ENCODE measurements at regions not wholly inside any gene's neighbourhood (a gene's known extent, or its start where the extent isn't known, plus 50 kb on each side); places are given as distances from the start of the nearest gene placed in this dataset.

- no peak for DNase-seq (ENCODE audit: low read depth)
These were observed 50.3 kb upstream of the HMHB1 start for GRCh38 chr5:143761663-143762062.

- DNase-seq (ENCODE audit: low read depth), result no peak
These were observed 51.2 kb upstream of the HMHB1 start for GRCh38 chr5:143760755-143761154.

GRCh38 chr5:143760131-143760505 lies 51.8 kb upstream of the HMHB1 start:
- no peak for DNase-seq (ENCODE audit: low read depth)

GRCh38 chr5:143759396-143760130 lies 52.4 kb upstream of the HMHB1 start:
- no peak for DNase-seq (ENCODE audit: low read depth)

- DNase-seq (ENCODE audit: low read depth), result no peak
These were observed 53.2 kb upstream of the HMHB1 start for GRCh38 chr5:143758750-143759149.

GRCh38 chr5:143758015-143758414 lies 53.9 kb upstream of the HMHB1 start:
- no peak for DNase-seq (ENCODE audit: low read depth)

- DNase-seq (ENCODE audit: low read depth), result no peak
These were observed 54.8 kb upstream of the HMHB1 start for GRCh38 chr5:143757116-143757515.

GRCh38 chr5:143755966-143756365 lies 56.0 kb upstream of the HMHB1 start:
- DNase-seq (ENCODE audit: low read depth), result no peak

- DNase-seq (ENCODE audit: low read depth), result no peak
These were observed 59.7 kb upstream of the HMHB1 start for GRCh38 chr5:143752165-143752850.

- DNase-seq (ENCODE audit: low read depth), result no peak
These were observed 60.6 kb upstream of the HMHB1 start for GRCh38 chr5:143751342-143751741.

GRCh38 chr5:143749581-143750205 lies 62.3 kb upstream of the HMHB1 start:
- no peak for DNase-seq (ENCODE audit: low read depth)

GRCh38 chr5:143748516-143748915 lies 63.4 kb upstream of the HMHB1 start:
- no peak for DNase-seq (ENCODE audit: low read depth)

GRCh38 chr5:143742951-143743350 lies 69.0 kb upstream of the HMHB1 start:
- no peak for DNase-seq (ENCODE audit: low read depth)

- no peak for DNase-seq (ENCODE audit: low read depth)
These were observed 70.5 kb upstream of the HMHB1 start for GRCh38 chr5:143741421-143741820.

GRCh38 chr5:143740956-143741355 lies 71.0 kb upstream of the HMHB1 start:
- no peak for DNase-seq (ENCODE audit: low read depth)

GRCh38 chr5:143739746-143740145 lies 72.2 kb upstream of the HMHB1 start:
- no peak for DNase-seq (ENCODE audit: low read depth)

GRCh38 chr5:143738417-143739401 lies 73.3 kb upstream of the HMHB1 start:
- no peak for DNase-seq (ENCODE audit: low read depth)

- DNase-seq (ENCODE audit: low read depth), result no peak
These were observed 74.9 kb upstream of the HMHB1 start for GRCh38 chr5:143737062-143737461.

- no peak for DNase-seq (ENCODE audit: low read depth)
These were observed 77.5 kb upstream of the HMHB1 start for GRCh38 chr5:143734456-143734780.

- no peak for DNase-seq (ENCODE audit: low read depth)
These were observed 78.1 kb upstream of the HMHB1 start for GRCh38 chr5:143733665-143734455.

GRCh38 chr5:143732402-143732801 lies 79.6 kb upstream of the HMHB1 start:
- no peak for DNase-seq (ENCODE audit: low read depth)
